Gastroesophageal sphincter (tissue), 3 donors: ENCODE measurements at regions not wholly inside any gene's neighbourhood (a gene's known extent, or its start where the extent isn't known, plus 50 kb on each side); places are given as distances from the start of the nearest gene placed in this dataset.

ENCODE experiments used
- POLR2A ChIP-seq, 2 donors: fragments of 450-650 bp; IDR thresholded peaks; one replicate each; pipeline ENCODE4 v1.6.1; 2017; ENCODE audit warnings: antibody characterized with exemption in 2 of 2, mild to moderate bottlenecking in 2 of 2, moderate library complexity in 1 of 2
- TF ChIP-seq, protein P1 (sequence below), 4 experiments: fragments of 200-600 bp in 2 of 4; fragments of 450-650 bp in 2 of 4; sonication (generic) in 1 of 4; IDR thresholded peaks; one replicate each; pipeline ENCODE4 v1.5.1; 2017 to 2019; ENCODE audit warnings: antibody characterized with exemption in 4 of 4, mild to moderate bottlenecking in 2 of 4, moderate library complexity in 2 of 4

DNA sequence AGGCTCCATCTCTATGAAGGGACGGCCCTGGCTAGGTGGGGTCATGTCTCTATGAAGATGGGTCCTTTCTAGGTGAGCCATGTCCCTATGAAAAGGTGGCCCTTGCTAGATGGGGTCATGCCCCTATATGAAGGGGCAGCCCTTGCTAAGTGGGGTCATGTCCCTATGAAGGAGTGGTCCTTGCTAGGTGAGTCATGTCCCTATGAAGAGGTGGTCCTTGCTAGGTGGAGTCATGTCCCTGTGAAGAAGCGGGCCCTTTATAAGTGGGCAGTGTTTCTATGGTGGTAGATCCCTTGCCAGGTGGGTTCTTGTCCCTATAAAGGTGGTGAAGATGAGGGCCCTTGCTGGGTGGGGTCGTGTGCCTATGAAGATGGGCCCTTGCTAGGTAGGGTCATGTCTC lies 283.0 kb upstream of the IRX2 start:
- no peak for TF ChIP-seq POLR2A (IDR thresholded peaks at IDR 0.05)
- TF ChIP-seq, protein P1, sequence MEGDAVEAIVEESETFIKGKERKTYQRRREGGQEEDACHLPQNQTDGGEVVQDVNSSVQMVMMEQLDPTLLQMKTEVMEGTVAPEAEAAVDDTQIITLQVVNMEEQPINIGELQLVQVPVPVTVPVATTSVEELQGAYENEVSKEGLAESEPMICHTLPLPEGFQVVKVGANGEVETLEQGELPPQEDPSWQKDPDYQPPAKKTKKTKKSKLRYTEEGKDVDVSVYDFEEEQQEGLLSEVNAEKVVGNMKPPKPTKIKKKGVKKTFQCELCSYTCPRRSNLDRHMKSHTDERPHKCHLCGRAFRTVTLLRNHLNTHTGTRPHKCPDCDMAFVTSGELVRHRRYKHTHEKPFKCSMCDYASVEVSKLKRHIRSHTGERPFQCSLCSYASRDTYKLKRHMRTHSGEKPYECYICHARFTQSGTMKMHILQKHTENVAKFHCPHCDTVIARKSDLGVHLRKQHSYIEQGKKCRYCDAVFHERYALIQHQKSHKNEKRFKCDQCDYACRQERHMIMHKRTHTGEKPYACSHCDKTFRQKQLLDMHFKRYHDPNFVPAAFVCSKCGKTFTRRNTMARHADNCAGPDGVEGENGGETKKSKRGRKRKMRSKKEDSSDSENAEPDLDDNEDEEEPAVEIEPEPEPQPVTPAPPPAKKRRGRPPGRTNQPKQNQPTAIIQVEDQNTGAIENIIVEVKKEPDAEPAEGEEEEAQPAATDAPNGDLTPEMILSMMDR (IDR thresholded peaks at IDR 0.05), result no peak
